Sigmoid colon (tissue), 4 donors: ENCODE measurements at regions not wholly inside any gene's neighbourhood (a gene's known extent, or its start where the extent isn't known, plus 50 kb on each side); places are given as distances from the start of the nearest gene placed in this dataset.

ENCODE experiments used
- CTCF ChIP-seq, 4 experiments: fragments of 450-650 bp in 3 of 4; fragments of 200-600 bp in 1 of 4; IDR thresholded peaks; one replicate each; pipeline ENCODE4 v1.5.1; 2016 to 2019; ENCODE audit warnings: antibody characterized with exemption in 4 of 4, mild to moderate bottlenecking in 3 of 4, moderate library complexity in 2 of 4
- EP300 ChIP-seq, 4 donors: sonication (generic); formaldehyde crosslinking; IDR thresholded peaks; one replicate each; pipeline ENCODE4 v1.6.1; 2017; ENCODE audit warnings: antibody characterized with exemption in 4 of 4

GRCh38 chr4:177557416-177557815 is 115.2 kb upstream of the AGA start:
- TF ChIP-seq EP300 (IDR thresholded peaks at IDR 0.05) (no peak), CTCF (IDR thresholded peaks at IDR 0.05) (no peak)
